ENCODE measurements at regions not wholly inside any gene's neighbourhood (a gene's known extent, or its start where the extent isn't known, plus 50 kb on each side); places are given as distances from the start of the nearest gene placed in this dataset.
A peak's percentile ranks its signal among the peaks of the same experiment; 100 is the strongest.

DNA sequence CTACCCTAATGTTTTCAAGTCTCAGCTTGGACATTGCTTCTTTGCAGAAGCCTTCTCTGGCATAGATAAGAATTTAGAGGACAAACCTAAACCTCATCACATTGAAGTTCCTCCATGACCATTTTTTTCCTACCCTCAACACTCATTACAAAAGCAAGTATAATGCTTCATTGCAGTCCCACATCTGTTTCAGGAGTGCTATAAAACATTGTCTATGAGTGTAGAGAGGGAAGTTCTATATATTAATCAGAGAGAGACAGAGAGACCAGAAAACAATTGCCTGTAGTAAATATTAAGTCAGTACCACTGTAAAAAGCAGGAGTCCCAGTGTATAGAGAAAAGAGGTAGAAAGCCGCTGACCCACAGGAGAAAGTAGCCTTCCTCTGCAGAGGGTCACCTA is 149.7 kb downstream of the PRELID2 start:
- Mint-ChIP-seq H3K36me3 (no peaks in the 10 kb centered on the region), H3K4me3 (no peak overlapping the region), H3K27ac (no peak overlapping the region), H3K9me3 (no peaks in the 10 kb centered on the region), H3K27me3 (peaks cover 4% of the 10 kb centered on the region), H3K4me1 (no peaks in the 10 kb centered on the region)
- H3K9me3 ChIP-seq (ENCODE audit: control insufficient read depth in 2 of 2, low read length in 2 of 2): no peaks in the 10 kb centered on the region
- no peaks in the 10 kb centered on the region for H3K27me3 ChIP-seq (ENCODE audit: control insufficient read depth, insufficient read depth, low read length)
- no peak overlapping the region for H3K27ac ChIP-seq (ENCODE audit: insufficient read depth, low read length, poor library complexity, severe bottlenecking)
- no peaks in the 10 kb centered on the region for H3K4me1 ChIP-seq (ENCODE audit: control insufficient read depth, insufficient read depth, low read length, poor library complexity, severe bottlenecking)
- ATAC-seq (ENCODE audit: low read depth in 2 of 2): no peak
- DNase-seq: no peak
- H3K4me3 ChIP-seq (ENCODE audit: low read depth, low read length): no peak overlapping the region
- no peaks in the 10 kb centered on the region for H3K36me3 ChIP-seq (ENCODE audit: control insufficient read depth, insufficient read depth, low read length)

GRCh38 chr5:145683431-145683830 is 151.7 kb downstream of the PRELID2 start:
- Histone ChIP-seq H3K27me3 (ENCODE audit: control insufficient read depth, insufficient read depth, low read length) (no peaks in the 10 kb centered on the region), H3K4me3 (ENCODE audit: low read depth, low read length) (no peak overlapping the region), H3K4me1 (ENCODE audit: control insufficient read depth, insufficient read depth, low read length, poor library complexity, severe bottlenecking) (no peaks in the 10 kb centered on the region), H3K9me3 (ENCODE audit: control insufficient read depth in 2 of 2, low read length in 2 of 2) (no peaks in the 10 kb centered on the region), H3K36me3 (ENCODE audit: control insufficient read depth, insufficient read depth, low read length) (no peaks in the 10 kb centered on the region), H3K27ac (ENCODE audit: insufficient read depth, low read length, poor library complexity, severe bottlenecking) (no peak overlapping the region)
- H3K4me1 Mint-ChIP-seq: no peaks in the 10 kb centered on the region
- peaks cover 0 to 2% (median 0%) of the 10 kb centered on the region in 7 donors for H3K9me3 Mint-ChIP-seq
- H3K4me3 Mint-ChIP-seq: no peak overlapping the region
- H3K36me3 Mint-ChIP-seq: no peaks in the 10 kb centered on the region
- ATAC-seq (ENCODE audit: low read depth in 2 of 2) (no peak), DNase-seq (no peak)
- no peak overlapping the region for H3K27ac Mint-ChIP-seq
- peaks cover 4% of the 10 kb centered on the region for H3K27me3 Mint-ChIP-seq

DNA sequence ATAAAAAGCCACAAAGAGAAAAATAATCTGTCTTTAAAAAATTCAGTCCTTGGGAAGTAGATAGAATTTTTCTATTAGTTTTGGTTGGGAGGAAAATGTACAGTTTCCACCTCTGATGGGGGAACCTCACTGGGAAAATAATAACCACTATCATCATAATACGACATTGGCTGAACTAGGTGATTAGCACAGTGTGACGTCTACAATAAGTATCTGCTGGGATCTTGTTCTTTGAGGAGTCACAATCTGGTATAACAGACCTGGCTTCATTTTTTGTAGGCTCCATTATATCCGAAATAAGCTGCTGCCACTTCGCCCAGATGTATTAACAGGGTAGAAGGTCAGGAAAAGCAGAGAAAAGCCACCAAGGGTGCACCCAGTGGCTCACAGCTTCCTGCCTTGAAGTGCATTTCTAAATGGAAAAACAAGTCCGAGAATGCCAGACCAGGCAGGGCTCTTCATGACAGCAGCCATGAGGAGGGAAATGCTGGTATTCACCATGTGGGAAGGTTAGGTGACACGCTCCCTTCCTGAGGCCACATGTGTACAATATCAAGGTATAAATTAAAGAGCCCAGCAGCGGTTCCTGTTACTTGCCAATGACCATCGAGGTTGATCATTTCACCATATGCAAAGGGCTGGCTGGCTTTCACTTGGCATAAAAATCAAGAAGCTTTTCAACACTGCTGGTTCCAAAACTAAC is 152.8 kb downstream of the PRELID2 start:
- Histone ChIP-seq H3K36me3 (ENCODE audit: control insufficient read depth, insufficient read depth, low read length) (no peaks in the 10 kb centered on the region), H3K27me3 (ENCODE audit: control insufficient read depth, insufficient read depth, low read length) (no peaks in the 10 kb centered on the region), H3K4me1 (ENCODE audit: control insufficient read depth, insufficient read depth, low read length, poor library complexity, severe bottlenecking) (no peaks in the 10 kb centered on the region), H3K4me3 (ENCODE audit: low read depth, low read length) (no peak overlapping the region), H3K27ac (ENCODE audit: insufficient read depth, low read length, poor library complexity, severe bottlenecking) (no peak overlapping the region), H3K9me3 (ENCODE audit: control insufficient read depth in 2 of 2, low read length in 2 of 2) (no peaks in the 10 kb centered on the region)
- Mint-ChIP-seq H3K4me3 (no peak overlapping the region), H3K27ac (no peak overlapping the region), H3K4me1 (no peaks in the 10 kb centered on the region), H3K9me3 (peaks cover 0 to 2% (median 0%) of the 10 kb centered on the region in 7 donors), H3K36me3 (no peaks in the 10 kb centered on the region), H3K27me3 (peaks cover 4% of the 10 kb centered on the region)
- DNase-seq (no peak), ATAC-seq (ENCODE audit: low read depth in 2 of 2) (no peak)

DNA sequence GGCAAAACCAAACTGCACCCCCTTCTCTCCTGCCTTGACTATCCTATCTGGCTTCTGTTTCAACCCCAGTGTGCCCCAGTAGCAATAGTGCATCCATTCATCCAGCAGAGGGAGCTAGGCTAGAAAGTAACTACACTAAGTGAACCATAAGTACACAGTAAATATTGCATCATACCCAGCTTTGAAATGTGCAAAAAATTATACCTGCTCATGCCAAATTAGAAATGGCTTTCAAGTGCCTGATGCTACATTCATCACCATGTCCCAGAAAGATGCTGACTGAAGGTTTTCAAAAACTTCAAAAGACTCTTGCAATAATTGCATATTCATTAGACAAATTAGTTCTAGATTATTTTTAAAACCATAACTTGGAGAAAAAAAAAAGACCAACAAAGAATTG is 153.5 kb downstream of the PRELID2 start:
- Mint-ChIP-seq H3K36me3 (no peaks in the 10 kb centered on the region), H3K27ac (no peak overlapping the region), H3K9me3 (peaks cover 0 to 2% (median 0%) of the 10 kb centered on the region in 7 donors), H3K4me3 (no peak overlapping the region), H3K27me3 (peaks cover 4% of the 10 kb centered on the region), H3K4me1 (no peaks in the 10 kb centered on the region)
- Histone ChIP-seq H3K4me1 (ENCODE audit: control insufficient read depth, insufficient read depth, low read length, poor library complexity, severe bottlenecking) (no peaks in the 10 kb centered on the region), H3K36me3 (ENCODE audit: control insufficient read depth, insufficient read depth, low read length) (no peaks in the 10 kb centered on the region), H3K9me3 (ENCODE audit: control insufficient read depth in 2 of 2, low read length in 2 of 2) (no peaks in the 10 kb centered on the region), H3K27ac (ENCODE audit: insufficient read depth, low read length, poor library complexity, severe bottlenecking) (no peak overlapping the region), H3K27me3 (ENCODE audit: control insufficient read depth, insufficient read depth, low read length) (no peaks in the 10 kb centered on the region), H3K4me3 (ENCODE audit: low read depth, low read length) (no peak overlapping the region)
- peak in 2 of 3 donors; percentile 13 to 43 for DNase-seq
- ATAC-seq (ENCODE audit: low read depth in 2 of 2): no peak

DNA sequence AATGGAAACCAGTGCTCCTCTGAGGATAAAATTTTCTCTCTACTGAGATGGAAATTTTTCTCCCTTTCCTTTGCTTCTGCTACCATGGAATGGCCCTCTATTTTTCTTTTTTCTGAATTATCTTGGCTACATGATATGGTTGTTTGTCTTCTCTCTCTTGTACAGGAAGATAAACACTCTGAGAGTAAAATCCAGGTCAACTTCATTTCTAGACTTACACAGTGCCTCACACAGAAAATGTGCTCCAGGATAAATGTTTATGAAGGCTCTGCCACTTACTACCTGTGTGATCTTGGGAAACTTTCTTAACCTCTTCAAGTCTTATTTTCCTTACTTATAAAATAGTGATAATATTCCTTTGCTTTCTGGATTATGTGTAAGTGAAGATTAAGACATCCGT is 153.9 kb downstream of the PRELID2 start:
- Histone ChIP-seq H3K4me3 (ENCODE audit: low read depth, low read length) (no peak overlapping the region), H3K27me3 (ENCODE audit: control insufficient read depth, insufficient read depth, low read length) (no peaks in the 10 kb centered on the region), H3K4me1 (ENCODE audit: control insufficient read depth, insufficient read depth, low read length, poor library complexity, severe bottlenecking) (no peaks in the 10 kb centered on the region), H3K36me3 (ENCODE audit: control insufficient read depth, insufficient read depth, low read length) (no peaks in the 10 kb centered on the region), H3K27ac (ENCODE audit: insufficient read depth, low read length, poor library complexity, severe bottlenecking) (no peak overlapping the region), H3K9me3 (ENCODE audit: control insufficient read depth in 2 of 2, low read length in 2 of 2) (no peaks in the 10 kb centered on the region)
- no peak for DNase-seq
- Mint-ChIP-seq H3K36me3 (no peaks in the 10 kb centered on the region), H3K27ac (no peak overlapping the region), H3K27me3 (peaks cover 4% of the 10 kb centered on the region), H3K4me1 (no peaks in the 10 kb centered on the region), H3K4me3 (no peak overlapping the region), H3K9me3 (peaks cover 0 to 2% (median 0%) of the 10 kb centered on the region in 7 donors)
- ATAC-seq (ENCODE audit: low read depth in 2 of 2): no peak

- Mint-ChIP-seq H3K36me3 (no peaks in the 10 kb centered on the region), H3K27me3 (peaks cover 4% of the 10 kb centered on the region), H3K27ac (no peak overlapping the region), H3K4me1 (no peaks in the 10 kb centered on the region), H3K4me3 (no peak overlapping the region), H3K9me3 (peaks cover 0 to 2% (median 0%) of the 10 kb centered on the region in 7 donors)
- Histone ChIP-seq H3K27ac (ENCODE audit: insufficient read depth, low read length, poor library complexity, severe bottlenecking) (no peak overlapping the region), H3K9me3 (ENCODE audit: control insufficient read depth in 2 of 2, low read length in 2 of 2) (no peaks in the 10 kb centered on the region), H3K4me1 (ENCODE audit: control insufficient read depth, insufficient read depth, low read length, poor library complexity, severe bottlenecking) (no peaks in the 10 kb centered on the region), H3K27me3 (ENCODE audit: control insufficient read depth, insufficient read depth, low read length) (no peaks in the 10 kb centered on the region), H3K4me3 (ENCODE audit: low read depth, low read length) (no peak overlapping the region), H3K36me3 (ENCODE audit: control insufficient read depth, insufficient read depth, low read length) (no peaks in the 10 kb centered on the region)
- ATAC-seq (ENCODE audit: low read depth in 2 of 2) (no peak), DNase-seq (no peak)
These were observed 154.4 kb downstream of the PRELID2 start for GRCh38 chr5:145680767-145681166.

DNA sequence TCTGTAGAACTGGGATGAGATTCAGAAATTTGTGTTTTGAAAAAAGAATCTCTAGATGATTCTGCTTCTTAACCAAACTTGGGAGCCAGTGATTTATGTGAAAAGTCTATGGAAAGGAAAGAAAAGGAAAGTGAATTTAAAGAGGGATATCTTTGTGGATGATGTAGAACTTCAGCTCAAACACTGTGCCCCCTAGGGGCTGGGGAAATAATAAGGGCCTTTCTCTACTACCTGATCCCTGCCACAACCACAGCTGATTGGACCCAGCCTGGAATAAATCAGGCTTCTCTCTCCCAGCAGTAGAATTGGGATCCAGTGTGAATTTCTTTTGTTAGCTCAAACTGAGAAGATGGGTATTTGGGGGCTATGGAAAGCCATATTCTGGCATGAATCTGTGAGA is 155.0 kb downstream of the PRELID2 start:
- H3K9me3 ChIP-seq (ENCODE audit: control insufficient read depth in 2 of 2, low read length in 2 of 2): no peaks in the 10 kb centered on the region
- DNase-seq: no peak

GRCh38 chr5:145678255-145678654 is 156.9 kb downstream of the PRELID2 start:
- Histone ChIP-seq H3K36me3 (ENCODE audit: control insufficient read depth, insufficient read depth, low read length) (no peaks in the 10 kb centered on the region), H3K27ac (ENCODE audit: insufficient read depth, low read length, poor library complexity, severe bottlenecking) (no peak overlapping the region), H3K4me3 (ENCODE audit: low read depth, low read length) (no peak overlapping the region), H3K27me3 (ENCODE audit: control insufficient read depth, insufficient read depth, low read length) (no peaks in the 10 kb centered on the region), H3K9me3 (ENCODE audit: control insufficient read depth in 2 of 2, low read length in 2 of 2) (no peaks in the 10 kb centered on the region), H3K4me1 (ENCODE audit: control insufficient read depth, insufficient read depth, low read length, poor library complexity, severe bottlenecking) (no peaks in the 10 kb centered on the region)
- Mint-ChIP-seq H3K27me3 (no peaks in the 10 kb centered on the region), H3K36me3 (no peaks in the 10 kb centered on the region), H3K9me3 (peaks cover 0 to 2% (median 0%) of the 10 kb centered on the region in 7 donors), H3K4me3 (no peak overlapping the region), H3K4me1 (no peaks in the 10 kb centered on the region), H3K27ac (no peak overlapping the region)
- DNase-seq (no peak), ATAC-seq (ENCODE audit: low read depth in 2 of 2) (no peak)

More for the DNA sequence above, 155.0 kb downstream of the PRELID2 start:
- peaks cover 2% of the 10 kb centered on the region for H3K27me3 Mint-ChIP-seq
- H3K9me3 Mint-ChIP-seq: peaks cover 0 to 2% (median 0%) of the 10 kb centered on the region in 7 donors
- H3K4me3 ChIP-seq (ENCODE audit: low read depth, low read length): no peak overlapping the region
- H3K36me3 ChIP-seq (ENCODE audit: control insufficient read depth, insufficient read depth, low read length): no peaks in the 10 kb centered on the region
- no peaks in the 10 kb centered on the region for H3K4me1 Mint-ChIP-seq
- ATAC-seq (ENCODE audit: low read depth in 2 of 2): no peak
- H3K4me3 Mint-ChIP-seq: no peak overlapping the region
- H3K27me3 ChIP-seq (ENCODE audit: control insufficient read depth, insufficient read depth, low read length): no peaks in the 10 kb centered on the region
- H3K36me3 Mint-ChIP-seq: no peaks in the 10 kb centered on the region
- H3K4me1 ChIP-seq (ENCODE audit: control insufficient read depth, insufficient read depth, low read length, poor library complexity, severe bottlenecking): no peaks in the 10 kb centered on the region
- no peak overlapping the region for H3K27ac Mint-ChIP-seq
- H3K27ac ChIP-seq (ENCODE audit: insufficient read depth, low read length, poor library complexity, severe bottlenecking): no peak overlapping the region
